ENCODE measurements at regions not wholly inside any gene's neighbourhood (a gene's known extent, or its start where the extent isn't known, plus 50 kb on each side); places are given as distances from the start of the nearest gene placed in this dataset.
"Not testable (repeated sequence)": the region's sequence is repeated elsewhere in the genome, so short reads cannot be mapped to it uniquely, and the experiment has no call there.

GRCh38 chr15:62279041-62279440 is 114.0 kb upstream of the C2CD4B start:
- no peak for TF ChIP-seq CTCF (conservative IDR thresholded peaks at IDR 0.05; ENCODE audit: control insufficient read depth, insufficient read depth, low read depth, low read length)
- no peak for DNase-seq (ENCODE audit: low read depth)
- H3K4me3 ChIP-seq (ENCODE audit: control insufficient read depth, low read depth, low read length): no peak overlapping the region

GRCh38 chr15:62280625-62281024 is 115.5 kb upstream of the C2CD4B start:
- no peak for DNase-seq (ENCODE audit: low read depth)
- TF ChIP-seq CTCF (conservative IDR thresholded peaks at IDR 0.05; ENCODE audit: control insufficient read depth, insufficient read depth, low read depth, low read length): no peak
- no peak overlapping the region for H3K4me3 ChIP-seq (ENCODE audit: control insufficient read depth, low read depth, low read length)

GRCh38 chr15:62281801-62282200 is 116.7 kb upstream of the C2CD4B start:
- H3K4me3 ChIP-seq (ENCODE audit: control insufficient read depth, low read depth, low read length); DNase-seq (ENCODE audit: low read depth): not testable (repeated sequence)

GRCh38 chr15:62287066-62287857 is 122.2 kb upstream of the C2CD4B start:
- no peak for TF ChIP-seq CTCF (conservative IDR thresholded peaks at IDR 0.05; ENCODE audit: control insufficient read depth, insufficient read depth, low read depth, low read length)
- no peak overlapping the region for H3K4me3 ChIP-seq (ENCODE audit: control insufficient read depth, low read depth, low read length)
- peak; percentile 47 for DNase-seq (ENCODE audit: low read depth)

GRCh38 chr15:62288361-62289017 is 123.4 kb upstream of the C2CD4B start:
- H3K4me3 ChIP-seq (ENCODE audit: control insufficient read depth, low read depth, low read length): no peak overlapping the region
- TF ChIP-seq CTCF (conservative IDR thresholded peaks at IDR 0.05; ENCODE audit: control insufficient read depth, insufficient read depth, low read depth, low read length): no peak
- no peak for DNase-seq (ENCODE audit: low read depth)

GRCh38 chr15:62291262-62291661 is 126.2 kb upstream of the C2CD4B start:
- no peak for DNase-seq (ENCODE audit: low read depth)
- no peak overlapping the region for H3K4me3 ChIP-seq (ENCODE audit: control insufficient read depth, low read depth, low read length)
- no peak for TF ChIP-seq CTCF (conservative IDR thresholded peaks at IDR 0.05; ENCODE audit: control insufficient read depth, insufficient read depth, low read depth, low read length)

GRCh38 chr15:62296756-62297507 is 131.8 kb upstream of the C2CD4B start:
- no peak overlapping the region for H3K4me3 ChIP-seq (ENCODE audit: control insufficient read depth, low read depth, low read length)
- no peak for TF ChIP-seq CTCF (conservative IDR thresholded peaks at IDR 0.05; ENCODE audit: control insufficient read depth, insufficient read depth, low read depth, low read length)
- DNase-seq (ENCODE audit: low read depth): no peak
